ENCODE measurements at regions not wholly inside any gene's neighbourhood (a gene's known extent, or its start where the extent isn't known, plus 50 kb on each side); places are given as distances from the start of the nearest gene placed in this dataset.

- no peak for DNase-seq (ENCODE audit: low spot score)
These were observed 361.4 kb downstream of the EFNB2 start for GRCh38 chr13:106173891-106174610.

- DNase-seq (ENCODE audit: low spot score) = no peak
These were observed 362.1 kb downstream of the EFNB2 start for GRCh38 chr13:106173346-106173745.

GRCh38 chr13:106172176-106172905 lies 363.1 kb downstream of the EFNB2 start:
- DNase-seq (ENCODE audit: low spot score) = peak; percentile 32

- DNase-seq (ENCODE audit: low spot score) = no peak
These were observed 372.0 kb downstream of the EFNB2 start for GRCh38 chr13:106163426-106163825.

- DNase-seq (ENCODE audit: low spot score) = peak; percentile 34
These were observed 374.3 kb downstream of the EFNB2 start for GRCh38 chr13:106161146-106161545.

GRCh38 chr13:106159295-106160195 lies 375.9 kb downstream of the EFNB2 start:
- no peak for DNase-seq (ENCODE audit: low spot score)

GRCh38 chr13:106156468-106156867 lies 379.0 kb downstream of the EFNB2 start:
- DNase-seq (ENCODE audit: low spot score) = no peak

GRCh38 chr13:106155411-106155810 lies 380.1 kb downstream of the EFNB2 start:
- DNase-seq (ENCODE audit: low spot score) = no peak

- DNase-seq (ENCODE audit: low spot score) = no peak
These were observed 381.6 kb downstream of the EFNB2 start for GRCh38 chr13:106153876-106154275.

- no peak for DNase-seq (ENCODE audit: low spot score)
These were observed 382.4 kb downstream of the EFNB2 start for GRCh38 chr13:106153041-106153440.

- no peak for DNase-seq (ENCODE audit: low spot score)
These were observed 383.4 kb downstream of the EFNB2 start for GRCh38 chr13:106152047-106152446.

GRCh38 chr13:106151056-106151699 lies 384.3 kb downstream of the EFNB2 start:
- DNase-seq (ENCODE audit: low spot score) = peak; percentile 53

- DNase-seq (ENCODE audit: low spot score) = no peak
These were observed 389.2 kb downstream of the EFNB2 start for GRCh38 chr13:106145997-106146864.

- DNase-seq (ENCODE audit: low spot score) = no peak
These were observed 390.4 kb downstream of the EFNB2 start for GRCh38 chr13:106145070-106145469.

GRCh38 chr13:106143930-106144709 lies 391.3 kb downstream of the EFNB2 start:
- peak; percentile 60 for DNase-seq (ENCODE audit: low spot score)

GRCh38 chr13:106143392-106143791 lies 392.1 kb downstream of the EFNB2 start:
- DNase-seq (ENCODE audit: low spot score) = no peak

- no peak for DNase-seq (ENCODE audit: low spot score)
These were observed 395.0 kb downstream of the EFNB2 start for GRCh38 chr13:106140476-106140875.

GRCh38 chr13:106139942-106140341 lies 395.5 kb downstream of the EFNB2 start:
- DNase-seq (ENCODE audit: low spot score) = no peak

- no peak for DNase-seq (ENCODE audit: low spot score)
These were observed 396.1 kb downstream of the EFNB2 start for GRCh38 chr13:106139377-106139776.

- DNase-seq (ENCODE audit: low spot score) = no peak
These were observed 396.8 kb downstream of the EFNB2 start for GRCh38 chr13:106138620-106139019.
